Neural cell (in vitro differentiated cells): ENCODE measurements at regions not wholly inside any gene's neighbourhood (a gene's known extent, or its start where the extent isn't known, plus 50 kb on each side); places are given as distances from the start of the nearest gene placed in this dataset.

Experiments
- H2AFZ ChIP-seq: fragments of 200-600, 300-800 bp; sonication (generic), shearing (Covaris generic); 2 replicates; pipeline ENCODE4 v1.6.0; 2014; ENCODE audit warnings: low read depth, mild to moderate bottlenecking, antibody characterized with exemption, low read length, moderate library complexity
- H3F3A ChIP-seq: fragments of 200-600 bp; shearing (Covaris generic); 2 replicates; pipeline ENCODE4 v1.6.1; 2016; ENCODE audit warnings: mild to moderate bottlenecking, moderate library complexity, mixed read lengths, antibody characterized with exemption, low read length; ENCODE audit not compliant: insufficient read depth, poor library complexity, severe bottlenecking
- H3K27ac ChIP-seq: fragments of 200-600, 300-800 bp; sonication (generic), shearing (Covaris generic); 2 replicates; pipeline ENCODE4 v1.5.1; 2014; ENCODE audit warnings: mild to moderate bottlenecking, low read length, moderate library complexity
- H3K27me3 ChIP-seq: fragments of 300-800, 200-600 bp; sonication (generic), shearing (Covaris generic); 2 replicates; pipeline ENCODE4 v1.6.0; 2014; ENCODE audit warnings: mild to moderate bottlenecking, low read depth, low read length, moderate library complexity; ENCODE audit not compliant: insufficient read depth
- H3K36me3 ChIP-seq: fragments of 300-800, 200-600 bp; sonication (generic), shearing (Covaris generic); 2 replicates; pipeline ENCODE4 v1.5.1; 2014; ENCODE audit warnings: mild to moderate bottlenecking, antibody characterized with exemption, low read length, moderate library complexity; ENCODE audit not compliant: insufficient read depth
- H3K4me2 ChIP-seq: fragments of 300-800, 200-600 bp; sonication (generic), shearing (Covaris generic); 2 replicates; pipeline ENCODE4 v1.6.0; 2014; ENCODE audit warnings: mild to moderate bottlenecking, low read length
- H3K4me3 ChIP-seq: fragments of 300-800, 200-600 bp; sonication (generic), shearing (Covaris generic); 2 replicates; pipeline ENCODE4 v1.5.1; 2014; ENCODE audit warnings: mild to moderate bottlenecking, low read length, moderate library complexity
- H3K79me2 ChIP-seq: fragments of 200-600 bp; shearing (Covaris generic); replicated peaks from 2 replicates; pipeline ENCODE4 v1.6.0; 2014; ENCODE audit warnings: mild to moderate bottlenecking, low read length, moderate library complexity; ENCODE audit not compliant: insufficient read depth
- H3K9ac ChIP-seq: fragments of 300-800, 200-600 bp; sonication (generic), shearing (Covaris generic); 2 replicates; pipeline ENCODE4 v1.6.1; 2016; ENCODE audit warnings: mild to moderate bottlenecking, low read length, mixed read lengths
- H3K9me2 ChIP-seq: fragments of 200-600 bp; shearing (Covaris generic); 2 replicates; pipeline ENCODE4 v1.6.1; 2016; ENCODE audit warnings: mild to moderate bottlenecking, low read length, mixed read lengths; ENCODE audit not compliant: insufficient read depth
- H3K9me3 ChIP-seq: fragments of 200-600, 300-800 bp; sonication (generic), shearing (Covaris generic); 2 replicates; pipeline ENCODE4 v1.6.1; 2016; ENCODE audit warnings: mild to moderate bottlenecking, mixed run types, low read length, moderate library complexity, mixed read lengths
- H4K20me1 ChIP-seq: fragments of 200-600 bp; shearing (Covaris generic); 2 replicates; pipeline ENCODE4 v1.6.1; 2016; ENCODE audit warnings: mild to moderate bottlenecking, mixed run types; ENCODE audit not compliant: insufficient read depth
- CTCF ChIP-seq: fragments of 450-650 bp; IDR thresholded peaks from 2 replicates; pipeline ENCODE4 v1.5.1; 2014; ENCODE audit warnings: antibody characterized with exemption, mild to moderate bottlenecking, moderate library complexity; ENCODE audit not compliant: poor library complexity, severe bottlenecking
- EP300 ChIP-seq: fragments of 450-650 bp; conservative IDR thresholded peaks from 2 replicates; pipeline ENCODE4 v1.6.1; 2014; ENCODE audit warnings: antibody characterized with exemption, mild to moderate bottlenecking, moderate library complexity; ENCODE audit not compliant: poor library complexity, severe bottlenecking
- EZH2 ChIP-seq: fragments of 200-600, 300-800 bp; shearing (Covaris generic), sonication (generic); IDR thresholded peaks from 2 replicates; pipeline ENCODE4 v1.6.1; 2014; ENCODE audit warnings: antibody characterized with exemption, low read length, borderline replicate concordance, mild to moderate bottlenecking; ENCODE audit not compliant: insufficient read depth, poor library complexity, severe bottlenecking
- MXI1 ChIP-seq: fragments of 450-650 bp; conservative IDR thresholded peaks from 2 replicates; pipeline ENCODE4 v1.6.1; 2014; ENCODE audit warnings: antibody characterized with exemption, mild to moderate bottlenecking; ENCODE audit not compliant: poor library complexity, severe bottlenecking
- POLR2AphosphoS5 ChIP-seq: IDR thresholded peaks from 2 replicates; pipeline ENCODE4 v1.6.1; 2012
- RAD21 ChIP-seq: fragments of 450-650 bp; conservative IDR thresholded peaks from 2 replicates; pipeline ENCODE4 v1.6.1; 2014; ENCODE audit warnings: antibody characterized with exemption, mild to moderate bottlenecking, moderate library complexity
- REST ChIP-seq: IDR thresholded peaks from 2 replicates; pipeline ENCODE4 v1.6.1; 2012; ENCODE audit warnings: borderline replicate concordance
- SMC3 ChIP-seq: fragments of 450-650 bp; conservative IDR thresholded peaks from 2 replicates; pipeline ENCODE4 v1.6.1; 2014; ENCODE audit warnings: antibody characterized with exemption, mild to moderate bottlenecking, moderate library complexity; ENCODE audit not compliant: poor library complexity
- TAF1 ChIP-seq: IDR thresholded peaks from 2 replicates; pipeline ENCODE4 v1.6.1; 2012; ENCODE audit warnings: low read depth

- no peaks in the 10 kb centered on the region for H3K79me2 ChIP-seq
- H4K20me1 ChIP-seq = no peaks in the 10 kb centered on the region
- H3F3A ChIP-seq = no peaks in the 10 kb centered on the region
- H3K9me3 ChIP-seq = no peaks in the 10 kb centered on the region
- H3K36me3 ChIP-seq = no peaks in the 10 kb centered on the region
- H3K4me2 ChIP-seq = no peak overlapping the region
- H3K27ac ChIP-seq = no peak overlapping the region
- no peaks in the 10 kb centered on the region for H3K9me2 ChIP-seq
- no peaks in the 10 kb centered on the region for H3K27me3 ChIP-seq
- H3K9ac ChIP-seq = no peak overlapping the region
- H2AFZ ChIP-seq = no peak overlapping the region
- no peak overlapping the region for H3K4me3 ChIP-seq
- no peak for TF ChIP-seq POLR2AphosphoS5
- TF ChIP-seq EP300 = no peak
Measured at GRCh38 chr10:29751240-29751639, 116.5 kb upstream of the SVIL start.

- Histone ChIP-seq H3F3A (no peaks in the 10 kb centered on the region), H4K20me1 (no peaks in the 10 kb centered on the region), H2AFZ (no peak overlapping the region), H3K36me3 (no peaks in the 10 kb centered on the region), H3K4me2 (no peak overlapping the region), H3K27me3 (no peaks in the 10 kb centered on the region), H3K9me3 (no peaks in the 10 kb centered on the region), H3K79me2 (no peaks in the 10 kb centered on the region), H3K9me2 (no peaks in the 10 kb centered on the region), H3K27ac (no peak overlapping the region), H3K9ac (no peak overlapping the region), H3K4me3 (no peak overlapping the region)
- TF ChIP-seq SMC3 (no peak), EZH2 (no peak), EP300 (no peak), REST (no peak), MXI1 (no peak), RAD21 (no peak), TAF1 (no peak), POLR2AphosphoS5 (no peak), CTCF (no peak)
Measured at GRCh38 chr10:29749150-29749549, 114.4 kb upstream of the SVIL start.

GRCh38 chr10:29748109-29748650, 113.4 kb upstream of the SVIL start:
- no peak for TF ChIP-seq TAF1
- TF ChIP-seq CTCF = no peak
- no peak for TF ChIP-seq MXI1
- no peak for TF ChIP-seq POLR2AphosphoS5
- TF ChIP-seq REST = no peak
- TF ChIP-seq SMC3 = no peak

More at GRCh38 chr10:29748109-29748650, 113.4 kb upstream of the SVIL start:
- no peaks in the 10 kb centered on the region for H3K36me3 ChIP-seq
- H3K27ac ChIP-seq = no peak overlapping the region
- no peaks in the 10 kb centered on the region for H3K27me3 ChIP-seq
- no peaks in the 10 kb centered on the region for H3K9me2 ChIP-seq
- H2AFZ ChIP-seq = no peak overlapping the region
- H3K4me2 ChIP-seq = no peak overlapping the region
- no peak overlapping the region for H3K9ac ChIP-seq
- H3K79me2 ChIP-seq = no peaks in the 10 kb centered on the region
- no peaks in the 10 kb centered on the region for H3K9me3 ChIP-seq
- no peaks in the 10 kb centered on the region for H4K20me1 ChIP-seq
- H3F3A ChIP-seq = no peaks in the 10 kb centered on the region
- H3K4me3 ChIP-seq = no peak overlapping the region
